ENCODE measurements at regions not wholly inside any gene's neighbourhood (a gene's known extent, or its start where the extent isn't known, plus 50 kb on each side); places are given as distances from the start of the nearest gene placed in this dataset.
"Not testable (repeated sequence)": the region's sequence is repeated elsewhere in the genome, so short reads cannot be mapped to it uniquely, and the experiment has no call there.

DNA sequence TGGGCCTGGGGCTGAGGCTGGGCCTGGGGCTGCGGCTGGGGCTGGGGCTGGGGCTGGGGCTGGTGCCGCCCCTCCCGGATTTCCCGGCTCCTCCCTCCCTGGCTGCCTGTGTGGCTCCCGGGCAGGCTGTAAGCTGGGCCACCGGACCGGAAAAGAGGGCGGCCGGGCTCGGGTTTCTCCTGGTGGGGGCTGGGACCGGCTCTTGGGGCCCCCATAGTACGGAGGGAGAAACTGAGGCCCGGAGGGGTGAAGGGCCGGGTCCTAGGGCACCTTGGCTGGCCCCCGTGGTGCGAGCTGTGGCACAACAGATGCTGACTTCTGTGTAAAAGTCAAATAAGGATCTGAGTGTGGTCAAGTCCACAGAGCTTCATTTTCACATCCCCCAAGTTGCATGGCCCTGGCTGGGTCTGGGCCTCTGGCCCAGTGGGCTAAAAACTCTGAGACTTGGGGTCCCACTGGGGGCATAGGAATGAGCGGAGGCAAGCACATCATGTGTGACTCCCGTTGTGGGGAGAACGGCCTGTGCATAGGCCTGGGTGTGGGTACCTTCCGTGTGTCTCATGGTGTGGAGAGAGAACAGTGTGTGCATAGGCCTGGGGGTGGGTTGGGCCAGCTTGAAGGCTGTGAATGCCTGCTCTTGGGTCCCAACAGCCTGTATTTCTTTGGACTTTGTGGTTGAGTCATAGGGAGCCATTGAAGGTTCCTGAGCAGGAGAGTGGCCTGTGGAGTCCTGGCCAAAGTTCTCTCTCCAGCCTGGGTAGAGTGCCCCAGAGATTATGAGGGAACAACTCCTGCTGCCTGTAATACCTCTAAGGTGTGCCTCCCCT lies 123.9 kb upstream of the CIBAR2 start:
- H3K36me3 ChIP-seq (ENCODE audit: control insufficient read depth, insufficient read depth, low read length): peaks cover 5% of the 10 kb centered on the region
- H3K4me3 ChIP-seq (ENCODE audit: low read length): no peak overlapping the region
- no peak for DNase-seq
- peaks cover 35% of the 10 kb centered on the region for H3K4me1 ChIP-seq (ENCODE audit: control insufficient read depth, insufficient read depth, low read length)
- peaks cover 3% of the 10 kb centered on the region for H3K9me3 ChIP-seq (ENCODE audit: control insufficient read depth, low read depth, low read length)
- H3K27me3 ChIP-seq (ENCODE audit: control insufficient read depth, insufficient read depth, low read length): no peaks in the 10 kb centered on the region
- peak overlapping the region; percentile 46 for H3K27ac ChIP-seq (ENCODE audit: low read length)
- no CpG with 5 or more reads among the region's 20 CpGs for WGBS (ENCODE audit: insufficient coverage, low lambda C conversion rate)

DNA sequence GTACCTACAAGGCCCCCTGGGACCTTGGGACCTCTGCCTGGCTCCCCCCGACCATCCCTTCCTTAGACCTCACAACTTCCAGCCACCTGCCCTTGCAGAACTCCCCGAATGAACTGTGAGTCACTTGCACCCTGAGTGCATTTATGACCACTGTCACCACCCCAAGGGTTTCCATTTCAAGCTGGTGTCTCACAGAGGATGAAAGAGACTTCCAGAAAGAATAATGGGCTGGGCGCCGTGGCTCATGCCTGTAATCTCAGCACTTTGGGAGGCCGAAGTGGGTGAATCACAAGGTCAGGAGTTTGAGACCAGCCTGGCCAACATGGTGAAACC lies 124.5 kb upstream of the CIBAR2 start:
- H3K36me3 ChIP-seq (ENCODE audit: control insufficient read depth, insufficient read depth, low read length): peaks cover 5% of the 10 kb centered on the region
- H3K4me1 ChIP-seq (ENCODE audit: control insufficient read depth, insufficient read depth, low read length): peaks cover 35% of the 10 kb centered on the region
- peaks cover 3% of the 10 kb centered on the region for H3K9me3 ChIP-seq (ENCODE audit: control insufficient read depth, low read depth, low read length)
- no peak overlapping the region for H3K4me3 ChIP-seq (ENCODE audit: low read length)
- no CpG with 5 or more reads among the region's 5 CpGs for WGBS (ENCODE audit: insufficient coverage, low lambda C conversion rate)
- DNase-seq: peak; percentile 39 to 71
- no peaks in the 10 kb centered on the region for H3K27me3 ChIP-seq (ENCODE audit: control insufficient read depth, insufficient read depth, low read length)
- peak overlapping the region; percentile 46 for H3K27ac ChIP-seq (ENCODE audit: low read length)

GRCh38 chr16:85237817-85238216 lies 125.5 kb upstream of the CIBAR2 start:
- Histone ChIP-seq H3K4me3 (ENCODE audit: low read length) (no peak overlapping the region), H3K9me3 (ENCODE audit: control insufficient read depth, low read depth, low read length) (peaks cover 3% of the 10 kb centered on the region), H3K27me3 (ENCODE audit: control insufficient read depth, insufficient read depth, low read length) (no peaks in the 10 kb centered on the region), H3K36me3 (ENCODE audit: control insufficient read depth, insufficient read depth, low read length) (peaks cover 5% of the 10 kb centered on the region), H3K4me1 (ENCODE audit: control insufficient read depth, insufficient read depth, low read length) (peaks cover 34% of the 10 kb centered on the region), H3K27ac (ENCODE audit: low read length) (peak overlapping the region; percentile 47)
- no peak for DNase-seq
- WGBS (ENCODE audit: insufficient coverage, low lambda C conversion rate): 100% methylated on average over 2 of the region's 6 CpGs

- Histone ChIP-seq H3K9me3 (ENCODE audit: control insufficient read depth, low read depth, low read length) (peaks cover 3% of the 10 kb centered on the region), H3K4me3 (ENCODE audit: low read length) (no peak overlapping the region), H3K36me3 (ENCODE audit: control insufficient read depth, insufficient read depth, low read length) (peaks cover 5% of the 10 kb centered on the region), H3K27ac (ENCODE audit: low read length) (peak overlapping the region; percentile 47), H3K27me3 (ENCODE audit: control insufficient read depth, insufficient read depth, low read length) (no peaks in the 10 kb centered on the region), H3K4me1 (ENCODE audit: control insufficient read depth, insufficient read depth, low read length) (peaks cover 38% of the 10 kb centered on the region)
- peak; percentile 56 to 64 for DNase-seq
- no CpG with 5 or more reads among the region's 17 CpGs for WGBS (ENCODE audit: insufficient coverage, low lambda C conversion rate)
These were observed 126.0 kb upstream of the CIBAR2 start for GRCh38 chr16:85238233-85238647.

DNA sequence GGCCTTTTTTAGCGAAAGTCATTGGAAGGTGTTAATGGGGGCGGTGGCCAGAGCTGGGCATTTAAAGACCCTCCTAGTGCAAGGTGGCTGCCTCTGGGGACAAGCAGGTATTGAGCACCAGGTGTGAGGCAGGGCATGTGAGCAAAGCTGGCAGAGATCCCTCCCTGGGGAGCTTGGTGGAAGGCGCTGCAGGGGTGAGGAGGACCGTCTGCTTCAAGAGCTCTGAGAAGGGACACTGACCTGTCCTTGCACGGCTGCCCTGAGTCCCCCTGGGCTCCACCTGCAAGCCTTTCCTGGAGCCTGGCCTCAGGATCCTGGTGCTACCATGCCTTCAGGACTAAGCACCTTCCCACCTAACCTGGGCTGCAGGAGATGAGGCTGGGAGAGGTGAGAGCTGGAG lies 127.0 kb upstream of the CIBAR2 start:
- peaks cover 3% of the 10 kb centered on the region for H3K9me3 ChIP-seq (ENCODE audit: control insufficient read depth, low read depth, low read length)
- peaks cover 5% of the 10 kb centered on the region for H3K36me3 ChIP-seq (ENCODE audit: control insufficient read depth, insufficient read depth, low read length)
- WGBS (ENCODE audit: insufficient coverage, low lambda C conversion rate): no CpG with 5 or more reads among the region's 5 CpGs
- H3K4me3 ChIP-seq (ENCODE audit: low read length): no peak overlapping the region
- H3K4me1 ChIP-seq (ENCODE audit: control insufficient read depth, insufficient read depth, low read length): peaks cover 37% of the 10 kb centered on the region
- DNase-seq: no peak
- H3K27ac ChIP-seq (ENCODE audit: low read length): no peak overlapping the region
- H3K27me3 ChIP-seq (ENCODE audit: control insufficient read depth, insufficient read depth, low read length): no peaks in the 10 kb centered on the region

DNA sequence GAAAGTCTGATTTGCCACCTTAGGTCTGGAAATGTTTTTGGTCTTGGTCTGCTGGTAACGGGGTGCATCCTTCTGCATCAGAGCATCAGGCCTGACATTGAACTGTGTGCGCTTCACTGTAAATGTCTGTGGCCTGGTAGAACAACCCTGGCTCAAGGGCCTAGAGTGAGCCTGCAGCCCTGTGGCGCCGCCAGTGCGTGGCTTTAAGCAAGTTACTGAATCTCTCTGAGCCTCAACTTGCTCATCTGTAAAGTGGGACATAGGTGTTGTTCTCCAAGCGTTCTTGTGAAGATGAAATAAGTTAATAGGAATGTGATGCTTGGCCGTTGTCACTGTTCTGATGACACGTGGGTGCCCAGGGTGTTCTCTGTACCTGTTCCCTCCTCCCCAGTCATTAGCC lies 127.6 kb upstream of the CIBAR2 start:
- no CpG with 5 or more reads among the region's 8 CpGs for WGBS (ENCODE audit: insufficient coverage, low lambda C conversion rate)
- peaks cover 3% of the 10 kb centered on the region for H3K9me3 ChIP-seq (ENCODE audit: control insufficient read depth, low read depth, low read length)
- no peak overlapping the region for H3K4me3 ChIP-seq (ENCODE audit: low read length)
- H3K4me1 ChIP-seq (ENCODE audit: control insufficient read depth, insufficient read depth, low read length): peaks cover 31% of the 10 kb centered on the region
- H3K27me3 ChIP-seq (ENCODE audit: control insufficient read depth, insufficient read depth, low read length): no peaks in the 10 kb centered on the region
- no peak overlapping the region for H3K27ac ChIP-seq (ENCODE audit: low read length)
- peaks cover 5% of the 10 kb centered on the region for H3K36me3 ChIP-seq (ENCODE audit: control insufficient read depth, insufficient read depth, low read length)
- DNase-seq: no peak

DNA sequence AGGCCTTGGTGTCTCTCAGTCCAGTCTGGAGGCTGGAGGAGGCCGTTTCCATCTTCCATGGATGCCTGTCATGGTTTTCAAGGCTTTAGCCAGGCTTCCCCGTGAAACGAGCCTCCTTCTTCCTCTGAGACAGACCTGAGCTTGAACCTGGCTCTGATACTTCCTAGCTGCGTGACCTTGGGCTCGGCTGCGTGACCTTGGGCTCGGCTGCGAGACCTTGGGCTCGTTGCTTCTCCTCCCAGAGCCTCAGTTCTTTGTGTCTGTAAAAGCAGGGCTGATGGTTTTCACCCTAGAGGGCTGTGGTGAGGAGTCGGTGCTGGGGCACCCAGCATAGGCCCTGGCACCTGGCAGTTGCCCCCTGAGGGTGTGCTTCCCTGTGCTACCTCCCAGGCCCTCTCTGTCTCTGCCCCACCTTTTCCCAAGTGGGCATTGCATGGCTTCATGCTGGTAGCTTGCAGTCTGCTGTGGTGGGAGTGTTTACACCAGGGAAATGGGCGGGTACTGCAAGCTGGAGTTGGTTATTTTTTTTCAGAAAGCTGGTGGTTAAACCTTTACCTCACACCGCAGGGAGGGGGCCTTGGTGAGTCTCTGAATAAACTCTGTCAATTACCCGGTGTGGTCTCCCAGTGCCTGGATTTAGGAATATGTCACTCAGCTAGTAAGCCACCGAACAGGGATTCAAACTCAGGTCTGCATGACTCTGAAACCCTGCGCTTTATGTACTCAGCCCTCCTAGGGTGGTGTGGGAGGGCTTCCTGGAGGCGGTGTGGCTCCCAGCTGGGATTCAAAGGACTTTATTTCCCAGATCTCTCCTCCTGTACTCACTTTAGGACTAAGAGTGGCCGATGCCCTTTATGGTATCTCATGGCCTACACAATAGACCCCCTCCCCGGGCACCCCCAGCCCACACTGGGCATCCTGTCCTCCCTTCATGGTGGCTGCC lies 129.0 kb upstream of the CIBAR2 start:
- no peak overlapping the region for H3K4me3 ChIP-seq (ENCODE audit: low read length)
- H3K27ac ChIP-seq (ENCODE audit: low read length): no peak overlapping the region
- H3K36me3 ChIP-seq (ENCODE audit: control insufficient read depth, insufficient read depth, low read length): peaks cover 5% of the 10 kb centered on the region
- DNase-seq: no peak
- peaks cover 3% of the 10 kb centered on the region for H3K9me3 ChIP-seq (ENCODE audit: control insufficient read depth, low read depth, low read length)
- no peaks in the 10 kb centered on the region for H3K27me3 ChIP-seq (ENCODE audit: control insufficient read depth, insufficient read depth, low read length)
- WGBS (ENCODE audit: insufficient coverage, low lambda C conversion rate): no CpG with 5 or more reads among the region's 18 CpGs
- H3K4me1 ChIP-seq (ENCODE audit: control insufficient read depth, insufficient read depth, low read length): peaks cover 28% of the 10 kb centered on the region

GRCh38 chr16:85242140-85242539 lies 129.9 kb upstream of the CIBAR2 start:
- Histone ChIP-seq H3K27ac (ENCODE audit: low read length) (no peak overlapping the region), H3K4me3 (ENCODE audit: low read length) (no peak overlapping the region), H3K9me3 (ENCODE audit: control insufficient read depth, low read depth, low read length) (peaks cover 3% of the 10 kb centered on the region), H3K36me3 (ENCODE audit: control insufficient read depth, insufficient read depth, low read length) (peaks cover 5% of the 10 kb centered on the region), H3K4me1 (ENCODE audit: control insufficient read depth, insufficient read depth, low read length) (peaks cover 23% of the 10 kb centered on the region), H3K27me3 (ENCODE audit: control insufficient read depth, insufficient read depth, low read length) (no peaks in the 10 kb centered on the region)
- WGBS (ENCODE audit: insufficient coverage, low lambda C conversion rate): no CpG with 5 or more reads among the region's 10 CpGs
- DNase-seq: no peak

- Histone ChIP-seq H3K36me3 (ENCODE audit: control insufficient read depth, insufficient read depth, low read length) (peaks cover 5% of the 10 kb centered on the region), H3K4me3 (ENCODE audit: low read length) (no peak overlapping the region), H3K9me3 (ENCODE audit: control insufficient read depth, low read depth, low read length) (peaks cover 1% of the 10 kb centered on the region), H3K27ac (ENCODE audit: low read length) (no peak overlapping the region), H3K4me1 (ENCODE audit: control insufficient read depth, insufficient read depth, low read length) (peaks cover 19% of the 10 kb centered on the region), H3K27me3 (ENCODE audit: control insufficient read depth, insufficient read depth, low read length) (no peaks in the 10 kb centered on the region)
- DNase-seq: peak in 1 of 2 donors; percentile 66
- WGBS (ENCODE audit: insufficient coverage, low lambda C conversion rate): no CpG with 5 or more reads among the region's 12 CpGs
These were observed 131.0 kb upstream of the CIBAR2 start for GRCh38 chr16:85243308-85243707.

GRCh38 chr16:85244452-85244851 lies 132.2 kb upstream of the CIBAR2 start:
- WGBS (ENCODE audit: insufficient coverage, low lambda C conversion rate): no CpG with 5 or more reads among the region's 8 CpGs

More at GRCh38 chr16:85244452-85244851, 132.2 kb upstream of the CIBAR2 start:
- not testable (repeated sequence) for H3K27ac ChIP-seq (ENCODE audit: low read length); H3K9me3 ChIP-seq (ENCODE audit: control insufficient read depth, low read depth, low read length); H3K36me3 ChIP-seq (ENCODE audit: control insufficient read depth, insufficient read depth, low read length); H3K4me3 ChIP-seq (ENCODE audit: low read length); H3K27me3 ChIP-seq (ENCODE audit: control insufficient read depth, insufficient read depth, low read length); DNase-seq
- H3K4me1 ChIP-seq (ENCODE audit: control insufficient read depth, insufficient read depth, low read length): peaks cover 14% of the 10 kb centered on the region
